GM21367 (cell line): ENCODE measurements at regions not wholly inside any gene's neighbourhood (a gene's known extent, or its start where the extent isn't known, plus 50 kb on each side); places are given as distances from the start of the nearest gene placed in this dataset.

Source experiments
- ATAC-seq: cut with Tn5 transposase; IDR thresholded peaks from one replicate; pipeline ENCODE4 v1.9.1; 2021; ENCODE audit not compliant: unreplicated experiment

GRCh38 chr17:77426676-77427386 lies 286.1 kb downstream of the SEC14L1 start:
- no peak for ATAC-seq

- no peak for ATAC-seq
These were observed 286.7 kb downstream of the SEC14L1 start for GRCh38 chr17:77427391-77427991.

GRCh38 chr17:77428020-77428748 lies 287.4 kb downstream of the SEC14L1 start:
- no peak for ATAC-seq

GRCh38 chr17:77428749-77429368 lies 288.1 kb downstream of the SEC14L1 start:
- no peak for ATAC-seq

- no peak for ATAC-seq
These were observed 288.7 kb downstream of the SEC14L1 start for GRCh38 chr17:77429369-77429968.

- ATAC-seq: no peak
These were observed 289.4 kb downstream of the SEC14L1 start for GRCh38 chr17:77429969-77430752.

GRCh38 chr17:77432034-77432661 lies 291.4 kb downstream of the SEC14L1 start:
- no peak for ATAC-seq

- ATAC-seq: no peak
These were observed 292.0 kb downstream of the SEC14L1 start for GRCh38 chr17:77432742-77433141.

- ATAC-seq: no peak
These were observed 292.8 kb downstream of the SEC14L1 start for GRCh38 chr17:77433385-77434135.

- ATAC-seq: no peak
These were observed 293.7 kb downstream of the SEC14L1 start for GRCh38 chr17:77434136-77435114.

- no peak for ATAC-seq
These were observed 294.7 kb downstream of the SEC14L1 start for GRCh38 chr17:77435272-77436057.

GRCh38 chr17:77436058-77436442 lies 295.3 kb downstream of the SEC14L1 start:
- no peak for ATAC-seq

- ATAC-seq: no peak
These were observed 295.7 kb downstream of the SEC14L1 start for GRCh38 chr17:77436481-77436880.

GRCh38 chr17:77437017-77437416 lies 296.2 kb downstream of the SEC14L1 start:
- no peak for ATAC-seq

- no peak for ATAC-seq
These were observed 297.0 kb downstream of the SEC14L1 start for GRCh38 chr17:77437747-77438146.

GRCh38 chr17:77438241-77439188 lies 297.7 kb downstream of the SEC14L1 start:
- ATAC-seq: no peak
